ENCODE measurements at regions not wholly inside any gene's neighbourhood (a gene's known extent, or its start where the extent isn't known, plus 50 kb on each side); places are given as distances from the start of the nearest gene placed in this dataset.

DNA sequence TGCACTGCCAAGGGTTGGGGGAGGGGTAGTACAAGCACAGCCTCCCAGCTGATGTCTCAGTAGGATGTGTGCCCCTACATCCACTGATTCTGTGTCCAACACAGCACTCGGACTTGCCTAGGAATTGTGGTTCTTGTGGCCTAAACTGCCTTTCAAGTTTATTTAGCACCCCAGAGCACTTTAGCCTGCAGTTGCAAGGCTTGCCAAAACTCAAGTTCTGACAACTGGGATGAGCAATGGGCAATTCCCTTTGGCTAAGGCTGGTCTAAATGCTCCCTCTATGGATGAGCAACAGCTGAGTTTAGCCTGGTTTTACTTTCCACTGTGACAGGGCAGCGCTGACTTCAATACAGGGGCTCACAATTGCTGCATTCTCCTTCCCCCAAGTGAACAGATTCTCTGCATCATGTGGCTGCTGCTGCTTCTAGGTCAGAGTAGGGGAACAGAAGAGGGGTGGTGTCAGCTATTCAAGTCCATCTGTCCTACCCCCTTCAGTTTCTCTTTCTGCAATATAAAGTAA is 471.5 kb downstream of the PIK3C3 start:
- no peak for DNase-seq (ENCODE audit: low spot score)
- no peak for ATAC-seq
- intact Hi-C loops (cut with DNase I) = no loop called here

DNA sequence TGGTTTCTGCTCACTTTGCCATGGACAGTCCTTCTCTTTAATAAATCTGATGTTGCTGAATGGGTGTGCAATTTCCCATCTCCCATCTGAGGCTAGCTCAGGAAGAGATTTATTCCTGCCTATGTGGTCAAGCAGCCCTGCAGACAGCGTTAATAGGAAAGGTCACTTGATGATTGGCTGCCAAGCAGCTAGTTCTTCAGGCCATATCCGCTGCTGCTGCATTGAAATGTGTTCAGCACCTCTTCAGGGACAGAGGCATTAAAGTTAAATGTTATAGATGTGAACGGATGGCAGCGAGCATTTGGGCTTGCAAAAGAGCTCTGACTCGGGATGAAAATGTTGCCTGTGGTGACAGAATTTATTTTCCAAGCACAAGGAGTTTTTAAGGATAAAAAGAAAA is 474.2 kb downstream of the PIK3C3 start:
- intact Hi-C loops (cut with DNase I) = no loop called here
- no peak for ATAC-seq
- no peak for DNase-seq (ENCODE audit: low spot score)

- intact Hi-C loops (cut with DNase I) = no loop called here
- ATAC-seq = no peak
- no peak for DNase-seq (ENCODE audit: low spot score)
Observed at GRCh38 chr18:42436222-42436765, 481.3 kb downstream of the PIK3C3 start.

DNA sequence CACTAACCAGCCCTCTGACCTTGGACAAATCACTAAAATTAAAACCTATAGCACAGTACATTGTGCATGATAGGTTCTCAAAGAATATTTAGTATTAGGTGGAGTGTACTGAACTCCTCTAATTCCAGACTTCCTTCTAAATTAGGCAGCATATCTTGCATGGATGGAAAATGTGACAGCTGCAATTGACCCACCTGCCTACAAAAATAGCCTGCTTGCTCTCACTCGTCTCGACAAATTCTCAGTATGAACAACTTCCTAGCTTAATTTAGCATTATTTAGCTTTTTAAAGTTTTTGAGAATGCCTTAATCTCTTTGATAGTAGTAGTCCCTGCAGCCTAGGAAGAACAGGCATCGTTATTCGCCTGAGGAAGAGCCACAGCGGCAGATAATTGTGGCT is 482.0 kb downstream of the PIK3C3 start:
- intact Hi-C loops (cut with DNase I) = no loop called here
- ATAC-seq = no peak

DNA sequence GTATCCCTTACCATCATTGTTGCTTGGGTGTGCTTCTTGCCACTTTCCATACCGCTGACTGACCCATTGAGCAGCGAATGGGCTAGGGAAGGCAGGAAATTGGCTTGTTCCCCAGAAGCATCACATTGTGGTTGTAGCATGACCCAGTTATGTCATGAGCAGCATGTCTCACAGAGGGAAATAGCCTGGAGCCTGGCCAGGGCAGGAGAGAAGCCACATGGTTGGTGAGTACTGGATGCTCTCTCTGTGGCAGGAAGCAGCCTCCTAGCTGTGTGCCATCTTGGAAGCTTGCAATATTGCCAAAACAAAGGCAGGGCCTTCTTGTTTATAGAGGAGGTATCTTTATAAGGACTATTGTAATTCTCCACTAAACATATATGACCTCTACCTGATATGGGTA is 482.6 kb downstream of the PIK3C3 start:
- DNase-seq (ENCODE audit: low spot score) (no peak), ATAC-seq (peak; percentile 10)
- intact Hi-C loops (cut with DNase I) = no loop called here

More for the DNA sequence above, 482.0 kb downstream of the PIK3C3 start:
- DNase-seq (ENCODE audit: low spot score) = no peak

- intact Hi-C loops (cut with DNase I) = no loop called here
- no peak for ATAC-seq
- no peak for DNase-seq (ENCODE audit: low spot score)
Observed at GRCh38 chr18:42442656-42443055, 487.6 kb downstream of the PIK3C3 start.

GRCh38 chr18:42444349-42444748 is 489.3 kb downstream of the PIK3C3 start:
- no peak for DNase-seq (ENCODE audit: low spot score)
- ATAC-seq = no peak
- intact Hi-C loops (cut with DNase I) = no loop called here

DNA sequence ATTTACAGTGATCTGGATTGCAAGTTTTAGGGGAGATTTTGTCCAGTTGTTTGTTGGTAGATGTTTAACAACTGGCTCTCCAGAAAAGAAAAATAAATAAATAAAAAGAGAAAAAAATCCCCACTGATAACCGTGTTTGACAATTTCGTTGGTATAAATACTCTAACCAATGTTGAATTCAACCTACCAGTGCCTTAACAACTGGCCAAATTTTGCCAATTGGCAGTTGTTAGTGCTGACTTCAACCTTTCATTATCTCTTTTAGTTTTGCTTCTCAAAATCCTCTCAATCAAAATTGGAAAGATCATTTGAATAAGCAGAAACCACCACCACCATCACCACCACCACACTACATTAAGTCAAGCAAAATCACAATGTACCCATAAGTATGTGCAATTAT is 490.3 kb downstream of the PIK3C3 start:
- DNase-seq (ENCODE audit: low spot score) = no peak
- ATAC-seq = no peak
- intact Hi-C loops (cut with DNase I) = no loop called here

DNA sequence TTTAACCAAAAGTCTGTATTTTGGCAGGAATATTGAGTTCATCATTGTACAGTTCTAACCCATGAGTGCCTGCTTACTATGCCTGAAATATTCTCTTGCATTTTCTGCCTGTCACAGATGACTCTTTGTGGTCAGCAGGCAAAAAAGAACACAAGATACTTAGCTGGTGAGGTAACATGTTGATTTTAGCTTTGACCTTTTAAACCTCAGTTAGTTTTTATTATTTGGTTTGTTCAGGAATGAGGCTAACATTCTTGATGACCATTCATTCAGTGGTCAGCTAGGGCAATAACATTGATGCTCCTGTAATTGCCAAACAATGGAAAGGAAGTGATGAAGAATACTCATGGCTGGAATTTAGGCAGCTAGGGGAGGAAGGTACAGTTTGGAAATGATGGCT is 491.2 kb downstream of the PIK3C3 start:
- intact Hi-C loops (cut with DNase I) = no loop called here
- DNase-seq (ENCODE audit: low spot score) = no peak
- peak; percentile 79 for ATAC-seq

GRCh38 chr18:42447688-42448087 is 492.7 kb downstream of the PIK3C3 start:
- DNase-seq (ENCODE audit: low spot score) (no peak), ATAC-seq (no peak)
- intact Hi-C loops (cut with DNase I) = no loop called here

DNA sequence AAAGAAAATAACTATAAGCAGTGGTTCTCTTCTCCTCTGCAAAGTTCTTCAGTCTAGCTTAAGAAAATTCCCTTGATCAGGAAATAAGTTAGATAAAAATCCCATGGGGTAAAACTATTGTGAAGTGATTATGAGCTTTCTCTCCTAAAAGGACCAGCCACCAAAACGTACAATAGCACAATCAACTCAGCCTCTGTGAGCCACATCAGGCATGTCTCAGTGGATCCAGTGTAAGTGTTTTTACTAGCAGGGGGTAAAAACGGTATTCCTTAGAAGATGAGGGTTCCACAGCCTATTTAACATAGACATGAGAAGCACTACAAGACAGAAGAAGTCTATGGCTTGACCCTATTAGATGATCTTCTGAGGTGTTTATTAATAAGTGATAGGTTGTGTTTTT is 503.2 kb downstream of the PIK3C3 start:
- no peak for DNase-seq (ENCODE audit: low spot score)
- intact Hi-C loops (cut with DNase I) = no loop called here
- no peak for ATAC-seq

DNA sequence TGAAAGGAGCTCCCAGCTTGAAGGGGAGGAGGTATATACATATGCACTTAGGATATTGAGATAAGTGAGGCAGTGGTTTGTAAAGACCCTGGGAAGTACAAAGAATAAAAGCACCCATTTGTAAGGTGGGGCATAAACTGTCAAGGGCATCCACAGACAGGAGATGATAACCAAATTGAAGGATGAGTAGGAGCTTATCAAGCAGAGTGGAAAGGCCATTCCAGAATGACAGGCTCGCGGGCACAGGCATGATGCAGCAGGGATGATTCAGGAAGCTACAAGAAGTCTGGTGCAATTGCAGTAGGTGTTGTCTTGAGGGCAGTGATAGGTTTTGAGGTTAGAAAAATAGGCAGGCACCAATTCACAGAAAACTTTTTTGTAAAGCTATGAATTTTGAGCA is 504.8 kb downstream of the PIK3C3 start:
- intact Hi-C loops (cut with DNase I) = no loop called here
- DNase-seq (ENCODE audit: low spot score) = no peak
- ATAC-seq = no peak

GRCh38 chr18:42471885-42472284 is 516.9 kb downstream of the PIK3C3 start:
- no peak for DNase-seq (ENCODE audit: low spot score)
- intact Hi-C loops (cut with DNase I) = no loop called here
- no peak for ATAC-seq

DNA sequence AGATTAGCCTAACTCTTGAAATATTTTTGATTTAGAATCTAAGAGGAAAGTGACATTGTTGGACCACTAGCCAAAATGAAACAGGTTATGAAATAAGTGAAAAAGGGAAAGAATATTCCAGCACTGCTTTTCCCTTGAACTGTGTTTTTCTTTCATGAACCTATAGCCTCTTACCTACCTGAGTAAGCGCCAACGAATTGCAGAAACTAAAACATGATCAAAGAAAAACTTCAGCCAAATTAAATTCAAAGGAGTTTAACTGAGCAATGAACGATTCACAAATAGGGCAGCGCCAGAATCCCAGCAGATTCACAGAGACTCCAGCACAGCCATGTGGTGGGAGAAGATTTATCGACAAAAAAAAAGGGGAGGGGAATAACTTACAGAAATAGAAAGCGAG is 518.6 kb downstream of the PIK3C3 start:
- intact Hi-C loops (cut with DNase I) = no loop called here
- no peak for ATAC-seq
- DNase-seq (ENCODE audit: low spot score) = no peak

GRCh38 chr18:42474577-42474976 is 519.5 kb downstream of the PIK3C3 start:
- ATAC-seq = no peak
- intact Hi-C loops (cut with DNase I) = no loop called here
- no peak for DNase-seq (ENCODE audit: low spot score)

GRCh38 chr18:42475157-42475556 is 520.1 kb downstream of the PIK3C3 start:
- intact Hi-C loops (cut with DNase I) = no loop called here
- ATAC-seq (no peak), DNase-seq (ENCODE audit: low spot score) (no peak)

DNA sequence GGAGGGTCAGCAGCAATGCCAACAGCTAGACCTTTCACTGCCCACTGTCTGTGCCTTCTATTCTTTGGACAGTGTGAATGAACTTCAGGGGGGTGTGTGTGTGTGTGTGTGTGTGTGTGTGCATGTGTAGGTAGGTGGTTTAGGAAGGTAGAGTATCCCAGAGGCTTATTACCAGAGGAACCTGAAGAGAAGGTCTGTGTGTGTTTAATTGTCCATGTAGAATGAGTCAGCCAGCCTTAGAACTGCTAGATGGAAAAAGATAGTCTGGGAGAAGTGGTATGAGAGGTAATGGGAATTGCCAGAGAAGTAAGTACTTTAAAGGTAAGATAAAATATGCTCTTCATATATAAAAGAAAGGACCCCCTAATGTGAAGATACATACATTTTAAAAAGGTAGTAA is 522.2 kb downstream of the PIK3C3 start:
- ATAC-seq (no peak), DNase-seq (ENCODE audit: low spot score) (no peak)
- intact Hi-C loops (cut with DNase I) = no loop called here

GRCh38 chr18:42480441-42480840 is 525.4 kb downstream of the PIK3C3 start:
- intact Hi-C loops (cut with DNase I) = loop anchor here (1.0 kb wide), 1 partner anchor 21 kb away; no protein-coding TSS in a partner anchor
- ATAC-seq (no peak), DNase-seq (ENCODE audit: low spot score) (no peak)

DNA sequence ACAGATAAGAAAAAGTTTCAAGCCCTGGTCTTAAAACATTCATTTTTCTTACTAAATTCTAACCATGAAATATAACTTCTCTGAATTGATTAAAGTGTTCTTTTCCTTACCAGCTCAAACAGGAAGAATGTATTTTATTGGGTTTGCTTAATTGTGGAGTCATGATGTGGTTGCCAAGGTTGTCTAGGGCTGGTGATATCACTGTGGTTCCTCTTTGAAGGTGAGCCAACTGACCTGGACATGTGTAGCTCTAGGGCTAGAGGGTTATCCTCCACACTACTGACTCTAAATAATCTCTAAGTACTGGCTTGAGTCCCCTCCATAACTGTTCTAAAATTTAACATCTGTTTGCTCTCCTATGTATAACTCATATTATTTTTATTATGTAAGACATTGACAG is 529.6 kb downstream of the PIK3C3 start:
- intact Hi-C loops (cut with DNase I) = no loop called here
- no peak for DNase-seq (ENCODE audit: low spot score)
- ATAC-seq = no peak

GRCh38 chr18:42486271-42486670 is 531.2 kb downstream of the PIK3C3 start:
- ATAC-seq (no peak), DNase-seq (ENCODE audit: low spot score) (no peak)
- intact Hi-C loops (cut with DNase I) = no loop called here

DNA sequence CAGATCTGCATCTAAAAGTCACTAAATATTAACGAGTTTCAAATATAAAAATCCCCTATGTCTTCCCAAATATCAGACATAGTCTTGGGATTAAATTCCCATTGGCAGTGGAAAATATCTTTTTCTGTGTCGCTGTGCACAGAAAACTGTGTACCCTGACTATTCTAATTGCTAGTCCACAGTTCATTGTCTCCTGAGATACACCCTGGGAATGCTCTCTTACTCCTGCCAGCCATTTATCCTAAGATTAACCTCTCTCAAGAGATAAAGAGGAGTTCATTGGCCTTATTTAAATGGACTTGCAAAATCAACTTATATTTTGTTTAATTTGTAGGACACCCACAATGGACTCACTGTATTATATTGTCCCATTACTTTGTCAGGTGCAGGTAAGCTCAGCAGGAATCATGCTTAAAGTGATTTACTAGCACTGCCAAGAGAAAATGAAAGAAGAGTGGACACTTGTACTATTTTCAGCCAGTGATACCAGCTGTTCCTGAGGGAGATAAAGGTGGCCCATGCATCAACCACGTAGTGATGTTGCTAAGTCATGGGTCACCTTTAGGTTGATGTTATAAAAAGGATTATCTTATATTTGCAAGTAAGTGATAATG is 553.8 kb downstream of the PIK3C3 start:
- DNase-seq (ENCODE audit: low spot score) = no peak
- no peak for ATAC-seq
- intact Hi-C loops (cut with DNase I) = no loop called here

Measured in sciatic nerve (tissue), 2 donors.